ENCODE measurements at regions not wholly inside any gene's neighbourhood (a gene's known extent, or its start where the extent isn't known, plus 50 kb on each side); places are given as distances from the start of the nearest gene placed in this dataset.

DNA sequence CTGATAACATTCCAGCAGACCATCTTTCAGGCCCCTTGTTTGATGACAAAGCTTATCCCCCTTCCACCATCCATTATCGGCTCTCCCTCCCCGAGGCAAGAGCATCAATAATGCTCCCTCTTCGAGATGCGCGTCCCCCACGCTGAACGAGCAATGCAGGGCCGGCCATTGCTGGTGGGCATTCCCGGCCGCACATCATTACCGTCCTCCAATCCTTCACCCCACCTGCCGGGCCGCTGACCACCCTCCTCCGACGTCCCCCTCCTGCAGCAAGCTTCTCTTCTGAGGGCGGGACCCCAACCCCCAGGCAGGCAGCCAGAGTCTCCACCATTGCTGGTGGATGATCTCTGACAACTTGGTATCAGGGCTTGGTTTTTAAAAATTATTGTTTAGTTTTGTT is 208.6 kb downstream of the SMAD2 start:
- Histone ChIP-seq H3K4me1 (ENCODE audit: control insufficient read depth, insufficient read depth, low read length) (no peaks in the 10 kb centered on the region), H3K9me3 (ENCODE audit: control insufficient read depth, insufficient read depth, low read depth, low read length) (no peaks in the 10 kb centered on the region), H3K27me3 (ENCODE audit: control insufficient read depth, insufficient read depth, low read length) (no peaks in the 10 kb centered on the region), H3K27ac (ENCODE audit: low read length) (no peak overlapping the region), H3K4me3 (ENCODE audit: low read depth in 2 of 2, low read length in 2 of 2) (no peak overlapping the region), H3K36me3 (ENCODE audit: control insufficient read depth, insufficient read depth, low read length) (no peaks in the 10 kb centered on the region)
- CTCF ChIA-PET, result no interaction called here
- POLR2A ChIA-PET, result no interaction called here
- ATAC-seq (no peak), DNase-seq (ENCODE audit: low read depth, low spot score) (no peak)
- no TSS peak for BruUV-seq (replicated peaks)
- TF ChIP-seq CTCF (IDR thresholded peaks at IDR 0.05), result no peak
- TF ChIP-seq SIN3A (IDR thresholded peaks at IDR 0.05; ENCODE audit: borderline replicate concordance, insufficient read depth, low read depth, low read length), result no peak
- TF ChIP-seq TCF7L2 (IDR thresholded peaks at IDR 0.05; ENCODE audit: low read depth, low read length), result no peak
- TF ChIP-seq, protein P1, sequence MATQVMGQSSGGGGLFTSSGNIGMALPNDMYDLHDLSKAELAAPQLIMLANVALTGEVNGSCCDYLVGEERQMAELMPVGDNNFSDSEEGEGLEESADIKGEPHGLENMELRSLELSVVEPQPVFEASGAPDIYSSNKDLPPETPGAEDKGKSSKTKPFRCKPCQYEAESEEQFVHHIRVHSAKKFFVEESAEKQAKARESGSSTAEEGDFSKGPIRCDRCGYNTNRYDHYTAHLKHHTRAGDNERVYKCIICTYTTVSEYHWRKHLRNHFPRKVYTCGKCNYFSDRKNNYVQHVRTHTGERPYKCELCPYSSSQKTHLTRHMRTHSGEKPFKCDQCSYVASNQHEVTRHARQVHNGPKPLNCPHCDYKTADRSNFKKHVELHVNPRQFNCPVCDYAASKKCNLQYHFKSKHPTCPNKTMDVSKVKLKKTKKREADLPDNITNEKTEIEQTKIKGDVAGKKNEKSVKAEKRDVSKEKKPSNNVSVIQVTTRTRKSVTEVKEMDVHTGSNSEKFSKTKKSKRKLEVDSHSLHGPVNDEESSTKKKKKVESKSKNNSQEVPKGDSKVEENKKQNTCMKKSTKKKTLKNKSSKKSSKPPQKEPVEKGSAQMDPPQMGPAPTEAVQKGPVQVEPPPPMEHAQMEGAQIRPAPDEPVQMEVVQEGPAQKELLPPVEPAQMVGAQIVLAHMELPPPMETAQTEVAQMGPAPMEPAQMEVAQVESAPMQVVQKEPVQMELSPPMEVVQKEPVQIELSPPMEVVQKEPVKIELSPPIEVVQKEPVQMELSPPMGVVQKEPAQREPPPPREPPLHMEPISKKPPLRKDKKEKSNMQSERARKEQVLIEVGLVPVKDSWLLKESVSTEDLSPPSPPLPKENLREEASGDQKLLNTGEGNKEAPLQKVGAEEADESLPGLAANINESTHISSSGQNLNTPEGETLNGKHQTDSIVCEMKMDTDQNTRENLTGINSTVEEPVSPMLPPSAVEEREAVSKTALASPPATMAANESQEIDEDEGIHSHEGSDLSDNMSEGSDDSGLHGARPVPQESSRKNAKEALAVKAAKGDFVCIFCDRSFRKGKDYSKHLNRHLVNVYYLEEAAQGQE (IDR thresholded peaks at IDR 0.05; ENCODE audit: insufficient read depth in 1 of 2, low read depth in 2 of 2, low read length in 1 of 2), result no peak
- TF ChIP-seq POLR2AphosphoS5 (IDR thresholded peaks at IDR 0.05; ENCODE audit: low read depth, low read length), result no peak
- in situ Hi-C loops (cut with HindIII; ENCODE audit: low pct_unique_long_range_greater_than_20kb, low sequenced_read_pairs), result no loop called here
- intact Hi-C loops (cut with micrococcal nuclease; ENCODE audit: unreplicated experiment), result no loop called here

GRCh38 chr18:47720741-47721140 is 209.7 kb downstream of the SMAD2 start:
- CTCF ChIA-PET, result no interaction called here
- TF ChIP-seq TCF7L2 (IDR thresholded peaks at IDR 0.05; ENCODE audit: low read depth, low read length), result no peak
- TF ChIP-seq SIN3A (IDR thresholded peaks at IDR 0.05; ENCODE audit: borderline replicate concordance, insufficient read depth, low read depth, low read length), result no peak
- no peak for TF ChIP-seq CTCF (IDR thresholded peaks at IDR 0.05)
- TF ChIP-seq POLR2AphosphoS5 (IDR thresholded peaks at IDR 0.05; ENCODE audit: low read depth, low read length), result no peak
- TF ChIP-seq, protein P1 (IDR thresholded peaks at IDR 0.05; ENCODE audit: insufficient read depth in 1 of 2, low read depth in 2 of 2, low read length in 1 of 2), result no peak
- Histone ChIP-seq H3K27me3 (ENCODE audit: control insufficient read depth, insufficient read depth, low read length) (no peaks in the 10 kb centered on the region), H3K27ac (ENCODE audit: low read length) (no peak overlapping the region), H3K4me1 (ENCODE audit: control insufficient read depth, insufficient read depth, low read length) (no peaks in the 10 kb centered on the region), H3K36me3 (ENCODE audit: control insufficient read depth, insufficient read depth, low read length) (no peaks in the 10 kb centered on the region), H3K9me3 (ENCODE audit: control insufficient read depth, insufficient read depth, low read depth, low read length) (no peaks in the 10 kb centered on the region), H3K4me3 (ENCODE audit: low read depth in 2 of 2, low read length in 2 of 2) (no peak overlapping the region)
- no peak for ATAC-seq
- intact Hi-C loops (cut with micrococcal nuclease; ENCODE audit: unreplicated experiment) (no loop called here), in situ Hi-C loops (cut with HindIII; ENCODE audit: low pct_unique_long_range_greater_than_20kb, low sequenced_read_pairs) (no loop called here)
- POLR2A ChIA-PET, result no interaction called here
- no peak for DNase-seq (ENCODE audit: low read depth, low spot score)
- no TSS peak for BruUV-seq (replicated peaks)

Measured in Panc1 (cell line).